C4-2B (cell line): ENCODE measurements at regions not wholly inside any gene's neighbourhood (a gene's known extent, or its start where the extent isn't known, plus 50 kb on each side); places are given as distances from the start of the nearest gene placed in this dataset.

Experiments used
- H3K27ac ChIP-seq: fragments of 450-650 bp; 2 replicates; pipeline ENCODE4 v1.5.1; 2017
- CTCF ChIP-seq: fragments of 450-650 bp; conservative IDR thresholded peaks from 2 replicates; pipeline ENCODE4 v1.5.1; 2017; ENCODE audit warnings: mild to moderate bottlenecking
- ZFX ChIP-seq: fragments of 450-650 bp; IDR thresholded peaks from 2 replicates; pipeline ENCODE4 v1.6.1; 2017

- TF ChIP-seq ZFX (0 out of 2 replicates have a peak, but pooled peaks have one; percentile 18), CTCF (no peak)
Measured at GRCh38 chr10:78742730-78743615, 325.8 kb upstream of the ZMIZ1 start.

GRCh38 chr10:78744056-78744455 lies 324.7 kb upstream of the ZMIZ1 start:
- peak overlapping the region; percentile 80 for H3K27ac ChIP-seq
- TF ChIP-seq CTCF: no peak
- no peak for TF ChIP-seq ZFX

More at GRCh38 chr10:78742730-78743615, 325.8 kb upstream of the ZMIZ1 start:
- H3K27ac ChIP-seq: peak overlapping the region; percentile 80

- H3K27ac ChIP-seq: peak overlapping the region; percentile 80
- no peak for TF ChIP-seq ZFX
- no peak for TF ChIP-seq CTCF
Measured at GRCh38 chr10:78744491-78745090, 324.2 kb upstream of the ZMIZ1 start.

- peak overlapping the region; percentile 80 for H3K27ac ChIP-seq
- TF ChIP-seq CTCF (no peak), ZFX (no peak)
Measured at GRCh38 chr10:78745441-78745840, 323.3 kb upstream of the ZMIZ1 start.

- peak overlapping the region; percentile 80; the same call in 1 of the 2 replicates for H3K27ac ChIP-seq
- TF ChIP-seq CTCF: no peak
- no peak for TF ChIP-seq ZFX
Measured at GRCh38 chr10:78746155-78746763, 322.5 kb upstream of the ZMIZ1 start.

- no peak for TF ChIP-seq CTCF
- TF ChIP-seq ZFX: no peak
- no peak overlapping the region for H3K27ac ChIP-seq
Measured at GRCh38 chr10:78747401-78748234, 321.1 kb upstream of the ZMIZ1 start.
